Astrocyte (in vitro differentiated cells and primary cell): ENCODE measurements at regions not wholly inside any gene's neighbourhood (a gene's known extent, or its start where the extent isn't known, plus 50 kb on each side); places are given as distances from the start of the nearest gene placed in this dataset.

Source experiments
- DNase-seq: peaks from one replicate; pipeline ENCODE4 v3.0.0-alpha.2; 2010; ENCODE audit warnings: low read depth
- FAIRE-seq: peaks from 2 replicates; lab custom pipeline; 2011; peaks lifted over from hg19 to GRCh38; lab: Jason Lieb, UNC
- H2AFZ ChIP-seq: 2 replicates; pipeline ENCODE4 v1.6.0; 2012; ENCODE audit warnings: low read depth, low read length, inconsistent platforms
- H3K27ac ChIP-seq: 2 replicates; pipeline ENCODE4 v1.5.1; 2011; ENCODE audit warnings: low read depth, low read length, inconsistent platforms
- H3K27me3 ChIP-seq: 2 replicates; pipeline ENCODE4 v1.6.0; 2011; ENCODE audit warnings: low read length, inconsistent platforms; ENCODE audit not compliant: insufficient read depth
- H3K36me3 ChIP-seq: 2 replicates; pipeline ENCODE4 v1.5.1; 2011; ENCODE audit warnings: low read length, inconsistent platforms; ENCODE audit not compliant: insufficient read depth
- H3K4me1 ChIP-seq: 2 replicates; pipeline ENCODE4 v1.5.1; 2011; ENCODE audit warnings: low read length, inconsistent platforms; ENCODE audit not compliant: insufficient read depth
- H3K4me2 ChIP-seq: 2 replicates; pipeline ENCODE4 v1.6.0; 2012; ENCODE audit warnings: low read length, inconsistent platforms
- H3K4me3 ChIP-seq: 2 replicates; pipeline ENCODE4 v1.5.1; 2011; ENCODE audit warnings: low read depth, mild to moderate bottlenecking, low read length, inconsistent platforms; ENCODE audit not compliant: insufficient read depth
- H3K79me2 ChIP-seq: 2 replicates; pipeline ENCODE4 v1.6.0; 2012; ENCODE audit warnings: mild to moderate bottlenecking, low read length, inconsistent platforms; ENCODE audit not compliant: insufficient read depth
- H3K9ac ChIP-seq: 2 replicates; pipeline ENCODE4 v1.6.0; 2012; ENCODE audit warnings: mild to moderate bottlenecking, low read length, inconsistent platforms
- H3K9me3 ChIP-seq: 2 replicates; pipeline ENCODE4 v1.5.1; 2012; ENCODE audit warnings: low read depth, mild to moderate bottlenecking, low read length, inconsistent platforms; ENCODE audit not compliant: insufficient read depth
- H4K20me1 ChIP-seq: 2 replicates; pipeline ENCODE4 v1.6.0; 2012; ENCODE audit warnings: low read length, inconsistent platforms; ENCODE audit not compliant: insufficient read depth
- H3K27ac Mint-ChIP-seq: one replicate; pipeline ENCODE4 v1.8.0; 2021; ENCODE audit warnings: mild to moderate bottlenecking, mixed read lengths; ENCODE audit not compliant: unreplicated experiment
- H3K27me3 Mint-ChIP-seq: one replicate; pipeline ENCODE4 v1.8.0; 2021; ENCODE audit warnings: low read depth, mixed read lengths; ENCODE audit not compliant: unreplicated experiment
- H3K36me3 Mint-ChIP-seq: one replicate; pipeline ENCODE4 v1.8.0; 2021; ENCODE audit warnings: low read depth, mixed read lengths; ENCODE audit not compliant: unreplicated experiment
- H3K4me1 Mint-ChIP-seq: one replicate; pipeline ENCODE4 v1.8.0; 2021; ENCODE audit warnings: low read depth, mixed read lengths; ENCODE audit not compliant: unreplicated experiment
- H3K4me3 Mint-ChIP-seq: one replicate; pipeline ENCODE4 v1.8.0; 2021; ENCODE audit warnings: mild to moderate bottlenecking, moderate library complexity, mixed read lengths; ENCODE audit not compliant: unreplicated experiment
- H3K9me3 Mint-ChIP-seq: one replicate; pipeline ENCODE4 v1.8.0; 2021; ENCODE audit warnings: mild to moderate bottlenecking, mixed read lengths; ENCODE audit not compliant: unreplicated experiment
- CTCF ChIP-seq: IDR thresholded peaks from 2 replicates; pipeline ENCODE4 v1.5.1; 2011; ENCODE audit warnings: low read depth, mild to moderate bottlenecking, inconsistent platforms, low read length, moderate library complexity; ENCODE audit not compliant: insufficient read depth
- EZH2 ChIP-seq: IDR thresholded peaks from 2 replicates; pipeline ENCODE4 v1.6.1; 2012; ENCODE audit warnings: mild to moderate bottlenecking, low read length, inconsistent platforms; ENCODE audit not compliant: insufficient read depth

- H3K27me3 ChIP-seq: peaks cover 32% of the 10 kb centered on the region
- H2AFZ ChIP-seq: no peak overlapping the region
- no peak overlapping the region for H3K4me2 ChIP-seq
- no peak overlapping the region for H3K9ac ChIP-seq
- Mint-ChIP-seq H3K4me1 (peaks cover 11% of the 10 kb centered on the region), H3K4me3 (no peak overlapping the region), H3K27me3 (peaks cover 2% of the 10 kb centered on the region), H3K36me3 (no peaks in the 10 kb centered on the region), H3K9me3 (no peaks in the 10 kb centered on the region), H3K27ac (no peak overlapping the region)
- no peak overlapping the region for H3K27ac ChIP-seq
- no peaks in the 10 kb centered on the region for H3K4me1 ChIP-seq
- no peaks in the 10 kb centered on the region for H3K79me2 ChIP-seq
- TF ChIP-seq CTCF (no peak), EZH2 (no peak)
- no peaks in the 10 kb centered on the region for H4K20me1 ChIP-seq
- H3K9me3 ChIP-seq: no peaks in the 10 kb centered on the region
- no peaks in the 10 kb centered on the region for H3K36me3 ChIP-seq
- DNase-seq: peak; percentile 55
- FAIRE-seq: no peak
- no peak overlapping the region for H3K4me3 ChIP-seq
These were observed 72.3 kb upstream of the TMX1 start for GRCh38 chr14:51167587-51168214.

GRCh38 chr14:51168215-51168613 lies 71.8 kb upstream of the TMX1 start:
- TF ChIP-seq EZH2 (no peak), CTCF (no peak)
- Histone ChIP-seq H2AFZ (no peak overlapping the region), H3K4me3 (no peak overlapping the region), H4K20me1 (no peaks in the 10 kb centered on the region), H3K4me2 (no peak overlapping the region), H3K27me3 (peaks cover 32% of the 10 kb centered on the region), H3K79me2 (no peaks in the 10 kb centered on the region), H3K4me1 (no peaks in the 10 kb centered on the region), H3K27ac (no peak overlapping the region), H3K9me3 (no peaks in the 10 kb centered on the region), H3K36me3 (no peaks in the 10 kb centered on the region), H3K9ac (no peak overlapping the region)
- H3K27me3 Mint-ChIP-seq: peaks cover 2% of the 10 kb centered on the region
- H3K36me3 Mint-ChIP-seq: no peaks in the 10 kb centered on the region
- H3K4me3 Mint-ChIP-seq: no peak overlapping the region
- H3K4me1 Mint-ChIP-seq: peaks cover 11% of the 10 kb centered on the region
- H3K27ac Mint-ChIP-seq: no peak overlapping the region
- DNase-seq (no peak), FAIRE-seq (no peak)
- no peaks in the 10 kb centered on the region for H3K9me3 Mint-ChIP-seq

- H3K4me3 ChIP-seq: no peak overlapping the region
- H3K9me3 ChIP-seq: no peaks in the 10 kb centered on the region
- H2AFZ ChIP-seq: no peak overlapping the region
- H3K27me3 ChIP-seq: peaks cover 46% of the 10 kb centered on the region
- no peaks in the 10 kb centered on the region for H3K36me3 ChIP-seq
- no peaks in the 10 kb centered on the region for H3K79me2 ChIP-seq
- no peak for TF ChIP-seq CTCF
- no peak for TF ChIP-seq EZH2
- Mint-ChIP-seq H3K36me3 (peaks cover 2% of the 10 kb centered on the region), H3K27me3 (peaks cover 14% of the 10 kb centered on the region), H3K4me1 (peaks cover 3% of the 10 kb centered on the region), H3K4me3 (no peak overlapping the region), H3K27ac (no peak overlapping the region), H3K9me3 (no peaks in the 10 kb centered on the region)
- H3K4me1 ChIP-seq: no peaks in the 10 kb centered on the region
- FAIRE-seq: no peak
- H3K9ac ChIP-seq: no peak overlapping the region
- no peak overlapping the region for H3K27ac ChIP-seq
- no peak overlapping the region for H3K4me2 ChIP-seq
- no peaks in the 10 kb centered on the region for H4K20me1 ChIP-seq
- no peak for DNase-seq
These were observed 66.2 kb upstream of the TMX1 start for GRCh38 chr14:51173863-51174262.
